B cell (primary cell): ENCODE measurements at regions not wholly inside any gene's neighbourhood (a gene's known extent, or its start where the extent isn't known, plus 50 kb on each side); places are given as distances from the start of the nearest gene placed in this dataset.

Source experiments
- CTCF ChIP-seq: fragments of 200-600 bp; IDR thresholded peaks from one replicate; pipeline ENCODE4 v1.8.0; 2022; ENCODE audit warnings: antibody characterized with exemption, mild to moderate bottlenecking
- EZH2 ChIP-seq: IDR thresholded peaks from 2 replicates; pipeline ENCODE4 v1.6.1; 2012; ENCODE audit warnings: borderline replicate concordance, low read depth, mild to moderate bottlenecking, moderate library complexity, low read length; ENCODE audit not compliant: insufficient read depth, poor library complexity, severe bottlenecking

GRCh38 chr1:189769448-189769847, 708.2 kb downstream of the BRINP3 start:
- TF ChIP-seq CTCF (no peak), EZH2 (no peak)
